IPS-18c (cell line): ENCODE measurements at regions not wholly inside any gene's neighbourhood (a gene's known extent, or its start where the extent isn't known, plus 50 kb on each side); places are given as distances from the start of the nearest gene placed in this dataset.

Source experiments
- H3K4me3 ChIP-seq: 2 replicates; pipeline ENCODE4 v1.7.0; 2013; ENCODE audit warnings: low read depth, mild to moderate bottlenecking, low read length, moderate library complexity; ENCODE audit not compliant: insufficient read depth
- H3K9me3 ChIP-seq: one replicate; pipeline ENCODE4 v1.6.1; 2013; ENCODE audit warnings: mild to moderate bottlenecking, low read length, moderate library complexity; ENCODE audit not compliant: control insufficient read depth, insufficient read depth

- H3K4me3 ChIP-seq, result no peak overlapping the region
- H3K9me3 ChIP-seq, result no peaks in the 10 kb centered on the region
These were observed 379.1 kb upstream of the SPOCK3 start for GRCh38 chr4:167613381-167613780.

DNA sequence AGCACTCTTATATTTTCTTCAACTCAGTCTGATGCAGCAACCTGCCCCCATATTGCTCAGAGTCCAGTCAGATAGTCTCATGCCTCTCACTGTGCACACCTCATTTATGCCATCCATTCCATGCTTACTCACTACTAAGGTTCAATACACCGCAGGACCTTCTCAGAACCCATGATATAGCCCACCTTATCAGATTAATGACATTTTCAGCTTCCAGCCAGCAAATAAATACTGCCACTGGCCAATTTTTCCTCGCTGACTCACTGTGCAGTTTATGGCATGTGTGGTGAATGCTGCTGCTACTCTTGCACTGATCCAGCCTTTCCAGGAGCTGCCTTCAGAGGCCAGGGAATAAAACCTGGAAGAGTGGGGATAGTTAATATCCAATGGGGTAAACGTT lies 380.6 kb upstream of the SPOCK3 start:
- Histone ChIP-seq H3K4me3 (no peak overlapping the region), H3K9me3 (no peaks in the 10 kb centered on the region)

- no peaks in the 10 kb centered on the region for H3K9me3 ChIP-seq
- no peak overlapping the region for H3K4me3 ChIP-seq
These were observed 382.2 kb upstream of the SPOCK3 start for GRCh38 chr4:167616476-167616875.

DNA sequence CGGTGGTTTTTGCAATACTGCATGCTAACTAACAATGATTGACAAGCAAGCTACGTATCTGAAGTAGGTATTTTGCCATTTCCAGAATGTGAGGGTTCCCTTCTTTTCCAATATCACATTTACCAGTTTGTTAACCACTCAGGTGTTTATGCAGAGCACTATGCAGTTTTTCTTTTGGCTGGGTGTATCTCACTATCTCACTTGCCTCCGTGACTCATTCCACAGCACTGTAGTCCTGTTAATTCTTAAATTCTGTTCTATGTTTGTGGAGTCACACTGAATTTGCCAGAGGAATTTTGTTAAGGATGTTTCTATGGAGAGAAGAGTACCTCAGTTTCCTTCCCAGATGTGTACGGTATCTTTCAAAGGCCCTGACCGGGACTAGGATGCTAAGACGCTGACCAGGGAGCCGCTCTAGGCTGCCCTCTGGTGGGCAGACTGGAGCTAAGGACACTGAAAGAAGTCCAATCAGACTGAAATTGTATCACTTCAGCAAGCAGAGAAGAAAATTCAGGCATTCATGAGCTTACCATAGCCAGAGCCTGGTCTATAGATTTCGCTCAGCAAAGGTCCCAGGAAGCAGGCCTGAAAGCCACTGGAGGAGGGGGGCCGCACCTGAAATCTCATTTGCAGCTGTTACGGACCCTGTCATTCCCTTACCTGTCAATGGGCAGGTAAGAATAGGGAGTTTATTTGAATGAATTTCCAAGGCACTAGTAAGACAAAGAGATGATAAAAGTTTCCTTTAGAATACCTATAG lies 388.4 kb upstream of the SPOCK3 start:
- Histone ChIP-seq H3K4me3 (no peak overlapping the region), H3K9me3 (no peaks in the 10 kb centered on the region)

DNA sequence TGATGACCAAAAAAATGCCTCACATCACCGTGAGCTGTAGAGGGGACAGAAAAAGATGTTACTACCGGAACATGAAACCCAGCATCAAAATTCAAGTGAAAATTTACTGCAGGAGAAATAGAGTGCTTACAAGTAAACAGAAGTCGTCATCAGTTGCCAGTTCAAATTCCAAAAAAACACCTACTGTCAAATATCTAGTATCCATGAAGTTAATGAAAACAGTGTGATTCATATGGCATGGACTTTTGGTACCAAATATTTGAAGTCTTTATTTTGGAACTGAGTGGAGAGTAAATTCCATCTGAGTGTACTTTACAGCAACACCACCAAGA lies 388.9 kb upstream of the SPOCK3 start:
- H3K9me3 ChIP-seq, result no peaks in the 10 kb centered on the region
- no peak overlapping the region for H3K4me3 ChIP-seq

GRCh38 chr4:167629272-167629671 lies 395.0 kb upstream of the SPOCK3 start:
- no peaks in the 10 kb centered on the region for H3K9me3 ChIP-seq

GRCh38 chr4:167642250-167642649 lies 408.0 kb upstream of the SPOCK3 start:
- H3K4me3 ChIP-seq, result no peak overlapping the region
- H3K9me3 ChIP-seq, result no peaks in the 10 kb centered on the region

More at GRCh38 chr4:167629272-167629671, 395.0 kb upstream of the SPOCK3 start:
- H3K4me3 ChIP-seq, result no peak overlapping the region

GRCh38 chr4:167645358-167645757 lies 411.1 kb upstream of the SPOCK3 start:
- Histone ChIP-seq H3K4me3 (no peak overlapping the region), H3K9me3 (no peaks in the 10 kb centered on the region)

GRCh38 chr4:167652267-167652666 lies 418.0 kb upstream of the SPOCK3 start:
- H3K9me3 ChIP-seq, result no peaks in the 10 kb centered on the region
- no peak overlapping the region for H3K4me3 ChIP-seq

- H3K9me3 ChIP-seq, result no peaks in the 10 kb centered on the region
- H3K4me3 ChIP-seq, result no peak overlapping the region
These were observed 403.6 kb upstream of the ANXA10 start for GRCh38 chr4:167688660-167689142.

DNA sequence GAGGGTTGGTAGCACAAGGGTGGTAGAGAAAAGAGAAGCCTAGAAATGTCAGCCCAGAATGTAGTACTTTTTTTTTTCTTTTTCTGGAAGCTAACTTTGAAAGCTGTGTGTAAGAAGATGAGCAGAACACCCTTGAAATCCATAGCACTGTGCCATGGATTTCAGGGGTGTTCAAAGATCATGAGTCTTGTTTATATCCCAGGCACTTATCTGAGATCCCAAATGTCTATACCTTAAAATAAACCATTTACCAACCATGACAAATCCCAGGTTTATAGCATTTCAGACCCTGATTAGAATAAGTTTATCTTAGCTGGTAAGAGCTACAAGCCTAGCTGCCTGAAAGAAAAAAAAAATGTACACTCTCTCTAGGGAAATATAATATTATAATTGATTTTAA lies 389.9 kb upstream of the ANXA10 start:
- H3K9me3 ChIP-seq, result no peaks in the 10 kb centered on the region
- H3K4me3 ChIP-seq, result no peak overlapping the region

GRCh38 chr4:167711517-167711916 lies 380.8 kb upstream of the ANXA10 start:
- H3K4me3 ChIP-seq, result no peak overlapping the region
- no peaks in the 10 kb centered on the region for H3K9me3 ChIP-seq

GRCh38 chr4:167713756-167714155 lies 378.6 kb upstream of the ANXA10 start:
- H3K4me3 ChIP-seq, result no peak overlapping the region

GRCh38 chr4:167715176-167715575 lies 377.2 kb upstream of the ANXA10 start:
- Histone ChIP-seq H3K4me3 (no peak overlapping the region), H3K9me3 (no peaks in the 10 kb centered on the region)

More at GRCh38 chr4:167713756-167714155, 378.6 kb upstream of the ANXA10 start:
- H3K9me3 ChIP-seq, result no peaks in the 10 kb centered on the region

GRCh38 chr4:167717495-167717894 lies 374.8 kb upstream of the ANXA10 start:
- no peak overlapping the region for H3K4me3 ChIP-seq

GRCh38 chr4:167721617-167722486 lies 370.5 kb upstream of the ANXA10 start:
- Histone ChIP-seq H3K9me3 (peaks cover 2% of the 10 kb centered on the region), H3K4me3 (no peak overlapping the region)

More at GRCh38 chr4:167717495-167717894, 374.8 kb upstream of the ANXA10 start:
- H3K9me3 ChIP-seq, result no peaks in the 10 kb centered on the region

- Histone ChIP-seq H3K9me3 (peaks cover 2% of the 10 kb centered on the region), H3K4me3 (no peak overlapping the region)
These were observed 369.9 kb upstream of the ANXA10 start for GRCh38 chr4:167722487-167722808.

GRCh38 chr4:167724941-167725340 lies 367.4 kb upstream of the ANXA10 start:
- Histone ChIP-seq H3K9me3 (peaks cover 7% of the 10 kb centered on the region), H3K4me3 (no peak overlapping the region)
